Fibroblast of gingiva (primary cell): ENCODE measurements at regions not wholly inside any gene's neighbourhood (a gene's known extent, or its start where the extent isn't known, plus 50 kb on each side); places are given as distances from the start of the nearest gene placed in this dataset.

ENCODE experiments used
- DNase-seq: peaks from one replicate; pipeline ENCODE4 v3.0.0-alpha.2; 2011; ENCODE audit warnings: low read depth

- DNase-seq: no peak
Measured at GRCh38 chr13:86737334-86737932, 933.7 kb upstream of the SLITRK5 start.

- no peak for DNase-seq
Measured at GRCh38 chr13:86741762-86742285, 929.3 kb upstream of the SLITRK5 start.

GRCh38 chr13:86757236-86757978 lies 913.8 kb upstream of the SLITRK5 start:
- no peak for DNase-seq

- DNase-seq: no peak
Measured at GRCh38 chr13:86758116-86758515, 913.1 kb upstream of the SLITRK5 start.

GRCh38 chr13:86760620-86761019 lies 910.6 kb upstream of the SLITRK5 start:
- no peak for DNase-seq

- DNase-seq: no peak
Measured at GRCh38 chr13:86765462-86765861, 905.7 kb upstream of the SLITRK5 start.

- DNase-seq: no peak
Measured at GRCh38 chr13:86788616-86789015, 882.6 kb upstream of the SLITRK5 start.

- DNase-seq: no peak
Measured at GRCh38 chr13:86792153-86792651, 879.0 kb upstream of the SLITRK5 start.

- DNase-seq: no peak
Measured at GRCh38 chr13:86795858-86796257, 875.3 kb upstream of the SLITRK5 start.

GRCh38 chr13:86810361-86810760 lies 860.8 kb upstream of the SLITRK5 start:
- no peak for DNase-seq

GRCh38 chr13:86813198-86813597 lies 858.0 kb upstream of the SLITRK5 start:
- DNase-seq: no peak

- no peak for DNase-seq
Measured at GRCh38 chr13:86825410-86825809, 845.8 kb upstream of the SLITRK5 start.

- no peak for DNase-seq
Measured at GRCh38 chr13:86826232-86826631, 844.9 kb upstream of the SLITRK5 start.

GRCh38 chr13:86830046-86830445 lies 841.1 kb upstream of the SLITRK5 start:
- peak; percentile 95 for DNase-seq

GRCh38 chr13:86831084-86831483 lies 840.1 kb upstream of the SLITRK5 start:
- DNase-seq: no peak

GRCh38 chr13:86838411-86839120 lies 832.6 kb upstream of the SLITRK5 start:
- no peak for DNase-seq

- no peak for DNase-seq
Measured at GRCh38 chr13:86839221-86839620, 832.0 kb upstream of the SLITRK5 start.

GRCh38 chr13:86840250-86841191 lies 830.6 kb upstream of the SLITRK5 start:
- DNase-seq: no peak

GRCh38 chr13:86841264-86841663 lies 829.9 kb upstream of the SLITRK5 start:
- DNase-seq: no peak

- no peak for DNase-seq
Measured at GRCh38 chr13:86846501-86846900, 824.7 kb upstream of the SLITRK5 start.

GRCh38 chr13:86848716-86849115 lies 822.5 kb upstream of the SLITRK5 start:
- DNase-seq: no peak

- peak; percentile 24 for DNase-seq
Measured at GRCh38 chr13:86856991-86857390, 814.2 kb upstream of the SLITRK5 start.
